Ishikawa (cell line): ENCODE measurements at regions not wholly inside any gene's neighbourhood (a gene's known extent, or its start where the extent isn't known, plus 50 kb on each side); places are given as distances from the start of the nearest gene placed in this dataset.

Experiments
- CEBPB ChIP-seq: IDR thresholded peaks from 2 replicates; pipeline ENCODE4 v1.6.1; 2012
- CREB1 ChIP-seq: IDR thresholded peaks from 2 replicates; pipeline ENCODE4 v1.6.1; 2012; ENCODE audit warnings: low read depth
- EGR1 ChIP-seq: IDR thresholded peaks from 2 replicates; pipeline ENCODE4 v1.6.1; 2012
- EP300 ChIP-seq: IDR thresholded peaks from 2 replicates; pipeline ENCODE4 v1.6.1; 2012; ENCODE audit warnings: borderline replicate concordance
- FOXM1 ChIP-seq: IDR thresholded peaks from 2 replicates; pipeline ENCODE4 v1.6.1; 2012; ENCODE audit warnings: low read depth, borderline replicate concordance
- MAX ChIP-seq: IDR thresholded peaks from 2 replicates; pipeline ENCODE4 v1.6.1; 2012
- NFIC ChIP-seq: IDR thresholded peaks from 2 replicates; pipeline ENCODE4 v1.6.1; 2012
- RAD21 ChIP-seq: IDR thresholded peaks from 2 replicates; pipeline ENCODE4 v1.6.1; 2012; ENCODE audit warnings: low read depth
- TAF1 ChIP-seq: IDR thresholded peaks from 2 replicates; pipeline ENCODE4 v1.6.1; 2012; ENCODE audit warnings: low read depth, mild to moderate bottlenecking
- TCF12 ChIP-seq: IDR thresholded peaks from 2 replicates; pipeline ENCODE4 v1.6.1; 2012; ENCODE audit warnings: low read depth
- TEAD4 ChIP-seq: IDR thresholded peaks from 2 replicates; pipeline ENCODE4 v1.6.1; 2012
- USF1 ChIP-seq: IDR thresholded peaks from 2 replicates; pipeline ENCODE4 v1.6.1; 2012
- YY1 ChIP-seq: IDR thresholded peaks from 2 replicates; pipeline ENCODE4 v1.6.1; 2012; ENCODE audit warnings: low read depth
- ZBTB7A ChIP-seq: IDR thresholded peaks from 2 replicates; pipeline ENCODE4 v1.6.1; 2012; ENCODE audit warnings: low read depth
- TF ChIP-seq, protein P1 (sequence below): IDR thresholded peaks from 2 replicates; pipeline ENCODE4 v1.6.1; 2012; ENCODE audit warnings: low read depth, mild to moderate bottlenecking

DNA sequence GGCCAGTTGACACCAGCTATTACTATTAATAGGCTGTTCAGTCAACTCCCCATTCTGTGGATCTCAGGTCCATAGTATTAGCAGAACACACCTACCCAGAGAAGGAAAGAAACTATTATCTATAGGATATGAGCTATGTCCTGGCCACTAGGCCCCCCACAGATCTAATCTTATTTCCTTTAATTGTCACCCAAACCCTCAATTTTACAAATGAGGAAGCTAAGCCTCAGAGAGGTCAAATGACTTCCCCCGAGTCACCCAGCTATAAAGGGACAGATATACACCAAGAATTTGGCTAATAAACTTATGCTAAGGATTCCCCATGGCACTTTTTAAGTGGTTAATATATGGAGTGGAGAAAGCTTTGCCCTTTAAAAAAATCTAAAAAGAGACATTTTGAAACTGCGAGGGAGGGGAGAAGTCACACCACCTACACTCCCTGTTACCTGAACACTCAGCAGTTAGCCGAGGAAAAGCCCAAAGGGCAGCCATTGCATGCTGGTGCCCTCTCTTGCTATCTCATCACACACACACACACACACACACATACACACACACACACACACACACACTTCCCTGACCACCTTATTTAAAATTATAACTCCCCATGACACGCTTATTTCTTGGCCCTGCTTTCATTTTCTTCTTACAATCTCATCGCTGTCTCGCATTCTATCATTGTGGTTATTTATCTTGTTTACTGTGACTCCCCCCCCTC, 157.0 kb upstream of the ADO start:
- TF ChIP-seq RAD21 (no peak), EP300 (no peak), EGR1 (no peak), TAF1 (no peak), FOXM1 (no peak), USF1 (no peak), YY1 (no peak), TCF12 (no peak), CREB1 (no peak), MAX (no peak), TEAD4 (no peak), CEBPB (no peak), NFIC (no peak), ZBTB7A (no peak)
- TF ChIP-seq, protein P1, sequence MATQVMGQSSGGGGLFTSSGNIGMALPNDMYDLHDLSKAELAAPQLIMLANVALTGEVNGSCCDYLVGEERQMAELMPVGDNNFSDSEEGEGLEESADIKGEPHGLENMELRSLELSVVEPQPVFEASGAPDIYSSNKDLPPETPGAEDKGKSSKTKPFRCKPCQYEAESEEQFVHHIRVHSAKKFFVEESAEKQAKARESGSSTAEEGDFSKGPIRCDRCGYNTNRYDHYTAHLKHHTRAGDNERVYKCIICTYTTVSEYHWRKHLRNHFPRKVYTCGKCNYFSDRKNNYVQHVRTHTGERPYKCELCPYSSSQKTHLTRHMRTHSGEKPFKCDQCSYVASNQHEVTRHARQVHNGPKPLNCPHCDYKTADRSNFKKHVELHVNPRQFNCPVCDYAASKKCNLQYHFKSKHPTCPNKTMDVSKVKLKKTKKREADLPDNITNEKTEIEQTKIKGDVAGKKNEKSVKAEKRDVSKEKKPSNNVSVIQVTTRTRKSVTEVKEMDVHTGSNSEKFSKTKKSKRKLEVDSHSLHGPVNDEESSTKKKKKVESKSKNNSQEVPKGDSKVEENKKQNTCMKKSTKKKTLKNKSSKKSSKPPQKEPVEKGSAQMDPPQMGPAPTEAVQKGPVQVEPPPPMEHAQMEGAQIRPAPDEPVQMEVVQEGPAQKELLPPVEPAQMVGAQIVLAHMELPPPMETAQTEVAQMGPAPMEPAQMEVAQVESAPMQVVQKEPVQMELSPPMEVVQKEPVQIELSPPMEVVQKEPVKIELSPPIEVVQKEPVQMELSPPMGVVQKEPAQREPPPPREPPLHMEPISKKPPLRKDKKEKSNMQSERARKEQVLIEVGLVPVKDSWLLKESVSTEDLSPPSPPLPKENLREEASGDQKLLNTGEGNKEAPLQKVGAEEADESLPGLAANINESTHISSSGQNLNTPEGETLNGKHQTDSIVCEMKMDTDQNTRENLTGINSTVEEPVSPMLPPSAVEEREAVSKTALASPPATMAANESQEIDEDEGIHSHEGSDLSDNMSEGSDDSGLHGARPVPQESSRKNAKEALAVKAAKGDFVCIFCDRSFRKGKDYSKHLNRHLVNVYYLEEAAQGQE: no peak

DNA sequence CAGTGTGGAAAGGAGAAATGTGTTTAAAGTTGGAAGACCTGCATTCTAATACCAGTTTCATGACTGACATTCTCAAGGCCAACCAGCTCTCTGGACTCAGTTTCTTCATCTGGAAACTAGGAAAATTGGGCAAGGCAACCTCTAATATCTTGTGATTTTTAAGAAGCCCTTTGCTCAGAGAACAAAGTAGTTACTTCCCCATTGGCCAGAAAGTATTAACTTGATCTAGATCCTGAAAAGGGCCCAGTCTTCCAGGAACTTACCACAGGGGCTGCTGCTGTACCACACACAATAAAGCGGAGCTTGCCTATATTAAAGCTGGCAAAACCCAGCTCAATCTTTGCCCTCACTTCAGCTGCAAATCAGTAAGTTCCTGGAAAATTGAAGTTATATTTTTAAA, 155.6 kb upstream of the ADO start:
- TF ChIP-seq YY1: no peak
- no peak for TF ChIP-seq EP300
- no peak for TF ChIP-seq CEBPB
- no peak for TF ChIP-seq ZBTB7A
- no peak for TF ChIP-seq EGR1
- TF ChIP-seq MAX: no peak
- no peak for TF ChIP-seq TEAD4
- TF ChIP-seq USF1: no peak
- TF ChIP-seq, protein P1: no peak
- TF ChIP-seq TCF12: no peak

- TF ChIP-seq, protein P1: no peak
- TF ChIP-seq NFIC (no peak), USF1 (no peak), EGR1 (no peak), TCF12 (no peak), TAF1 (no peak), RAD21 (no peak), CEBPB (no peak), TEAD4 (no peak), FOXM1 (no peak), CREB1 (no peak)
Observed at GRCh38 chr10:62650411-62650810, 154.1 kb upstream of the ADO start.

DNA sequence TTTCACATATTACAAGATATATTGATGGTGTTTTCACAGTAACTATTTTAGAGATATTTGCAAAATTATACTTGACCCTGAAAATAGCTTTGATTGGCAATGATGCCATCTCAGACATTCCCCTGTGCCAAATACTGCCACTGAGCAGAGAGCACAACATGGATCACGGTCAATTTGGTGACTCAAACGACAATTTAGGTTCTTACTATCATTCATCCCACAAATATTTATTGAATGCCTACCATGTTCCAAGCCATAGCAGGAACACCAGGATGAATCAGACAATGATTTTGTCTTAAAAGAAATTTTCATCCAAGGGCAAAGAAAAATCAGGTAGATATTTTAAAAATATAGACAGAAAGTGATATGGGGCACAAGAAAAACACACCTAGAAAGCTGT, 153.2 kb upstream of the ADO start:
- no peak for TF ChIP-seq YY1
- TF ChIP-seq FOXM1: no peak
- no peak for TF ChIP-seq CREB1
- no peak for TF ChIP-seq USF1
- TF ChIP-seq MAX: no peak
- no peak for TF ChIP-seq TCF12
